ENCODE measurements at regions not wholly inside any gene's neighbourhood (a gene's known extent, or its start where the extent isn't known, plus 50 kb on each side); places are given as distances from the start of the nearest gene placed in this dataset.

DNA sequence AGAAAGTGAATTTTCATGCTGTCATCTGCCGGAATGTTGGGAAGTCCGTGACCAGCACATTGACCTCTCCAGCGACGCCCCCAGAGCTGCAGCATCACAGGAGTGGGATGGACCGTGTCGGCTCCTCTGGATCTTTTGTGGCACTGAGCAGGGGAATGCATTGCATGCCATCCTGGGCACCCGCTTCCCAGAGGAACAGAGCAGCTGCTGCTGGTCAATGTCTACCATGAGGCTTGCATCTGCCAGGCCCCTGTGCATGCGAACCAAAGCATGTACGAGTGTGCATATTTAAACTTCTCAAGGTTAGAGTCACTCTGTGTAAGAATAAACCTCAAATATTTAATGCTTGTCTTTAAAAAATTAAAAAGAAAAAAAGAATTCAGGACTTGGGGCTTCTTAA is 414.8 kb downstream of the GADD45G start:
- no peak for DNase-seq (ENCODE audit: low read depth in 3 of 3)

DNA sequence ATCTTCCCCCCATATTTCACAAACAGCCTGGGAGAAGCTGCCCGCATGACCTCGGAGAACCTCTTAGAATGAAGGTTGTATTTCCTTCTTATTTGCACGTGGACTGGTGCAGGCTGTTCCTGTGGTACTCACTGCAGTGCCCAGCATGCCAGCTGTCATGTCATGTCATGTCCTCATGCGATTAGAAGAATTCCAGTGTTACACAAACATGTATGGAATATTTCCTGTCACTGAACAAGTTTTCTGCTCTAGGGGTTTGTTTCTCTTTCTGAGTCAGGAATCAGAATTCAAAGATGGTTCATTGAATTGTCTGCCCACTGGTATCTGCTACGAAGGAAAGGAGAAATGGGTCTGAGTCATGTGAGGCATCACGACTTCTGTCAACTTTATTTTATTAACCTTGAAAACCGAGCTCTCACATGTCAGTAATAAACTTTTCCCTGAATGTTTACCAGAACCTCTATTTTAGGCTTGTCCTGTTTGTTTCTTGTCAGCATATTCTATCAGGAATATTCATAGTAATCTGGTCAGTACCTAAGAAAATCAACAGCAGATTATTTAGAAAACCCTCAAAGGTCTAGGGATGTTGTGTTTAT is 415.6 kb downstream of the GADD45G start:
- no peak for DNase-seq (ENCODE audit: low read depth in 3 of 3)

DNA sequence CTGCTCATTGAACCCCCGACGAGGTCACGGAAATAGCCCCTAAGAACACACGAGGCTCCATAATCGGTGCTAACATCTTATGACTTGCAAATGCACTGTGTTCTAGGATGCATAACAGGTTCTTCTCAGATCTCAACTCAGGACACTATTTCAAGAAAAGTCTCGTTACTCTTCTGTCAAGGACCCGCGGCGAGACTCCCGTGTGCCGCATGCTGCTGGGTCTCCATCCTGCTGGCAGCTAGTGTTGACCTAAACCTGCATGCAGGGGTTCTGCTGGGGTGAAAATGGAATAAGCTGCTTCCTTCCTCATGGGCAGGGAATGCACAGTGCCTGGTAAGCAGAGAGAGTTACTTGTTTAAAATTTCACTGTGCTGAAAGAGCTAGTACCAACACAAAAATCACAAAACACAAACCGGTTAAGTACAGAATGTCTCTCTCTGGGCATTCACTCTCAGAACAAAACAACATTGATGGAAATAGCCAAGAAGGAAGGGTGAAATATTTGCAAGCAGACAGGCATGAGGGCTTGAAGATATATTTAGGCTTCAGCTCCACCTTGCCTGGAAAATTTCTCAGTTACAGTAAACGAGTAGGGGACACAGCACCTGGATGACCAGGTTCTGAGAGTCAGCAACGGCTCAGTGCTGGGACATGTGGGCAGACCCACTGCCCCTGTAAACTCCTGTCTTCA is 416.5 kb downstream of the GADD45G start:
- DNase-seq (ENCODE audit: low read depth in 3 of 3), result no peak

DNA sequence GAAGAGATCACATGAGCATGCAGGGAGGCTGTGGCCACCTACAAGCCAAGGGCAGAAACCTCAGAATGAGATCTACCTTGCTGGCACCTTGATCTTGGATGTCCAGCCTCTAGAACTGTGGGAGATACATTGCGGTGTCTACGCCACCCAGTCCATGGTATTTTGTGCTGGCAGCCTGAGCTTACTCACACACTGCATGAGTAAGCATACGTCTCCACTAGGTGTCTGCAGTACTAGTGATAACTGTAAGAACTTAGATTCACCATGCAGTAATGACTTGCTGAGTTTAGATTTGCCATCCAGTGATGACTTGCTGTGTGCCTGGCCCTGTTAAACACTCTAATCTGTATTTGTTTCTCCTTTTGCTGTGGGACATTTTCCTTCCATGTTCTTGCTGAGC is 417.7 kb downstream of the GADD45G start:
- DNase-seq (ENCODE audit: low read depth in 3 of 3), result no peak

DNA sequence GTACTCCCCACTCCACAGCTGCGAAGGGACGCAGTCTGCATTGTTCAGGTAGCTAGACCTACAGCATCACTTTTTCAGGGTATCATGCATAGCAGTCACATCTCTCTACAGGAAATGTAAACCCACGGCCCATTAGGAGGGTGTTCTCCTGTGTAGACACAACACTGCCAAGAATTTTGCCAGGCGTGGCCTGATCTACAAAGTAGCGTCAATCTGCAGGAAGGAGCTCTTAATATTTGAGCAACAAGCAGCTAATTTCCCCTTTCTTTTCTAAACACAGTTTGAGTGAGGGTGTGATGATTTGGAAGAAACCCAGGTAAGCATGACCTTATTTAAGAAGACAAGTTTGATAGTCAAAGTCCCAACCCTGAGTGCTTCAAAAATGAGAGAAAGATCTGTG is 419.0 kb downstream of the GADD45G start:
- DNase-seq (ENCODE audit: low read depth in 3 of 3), result no peak

DNA sequence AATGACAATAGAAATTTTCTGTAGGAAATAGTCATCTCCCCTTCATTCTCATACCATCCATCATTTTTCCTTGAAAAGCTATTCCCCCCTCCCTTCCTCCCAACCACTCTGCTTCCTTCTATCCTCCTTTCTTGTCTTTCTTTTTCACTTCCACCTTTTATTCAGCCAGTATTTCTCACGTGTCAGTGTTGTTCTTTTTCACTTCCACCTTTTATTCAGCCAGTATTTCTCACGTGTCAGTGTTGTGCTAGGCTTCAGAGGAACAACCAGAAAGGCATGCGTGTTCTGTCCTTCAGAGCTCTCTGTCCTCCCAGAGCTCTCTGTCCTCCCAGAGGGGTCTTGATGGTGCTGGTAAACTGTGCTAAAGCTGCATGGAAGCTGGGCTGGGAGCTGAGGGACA is 419.6 kb downstream of the GADD45G start:
- no peak for DNase-seq (ENCODE audit: low read depth in 3 of 3)

DNA sequence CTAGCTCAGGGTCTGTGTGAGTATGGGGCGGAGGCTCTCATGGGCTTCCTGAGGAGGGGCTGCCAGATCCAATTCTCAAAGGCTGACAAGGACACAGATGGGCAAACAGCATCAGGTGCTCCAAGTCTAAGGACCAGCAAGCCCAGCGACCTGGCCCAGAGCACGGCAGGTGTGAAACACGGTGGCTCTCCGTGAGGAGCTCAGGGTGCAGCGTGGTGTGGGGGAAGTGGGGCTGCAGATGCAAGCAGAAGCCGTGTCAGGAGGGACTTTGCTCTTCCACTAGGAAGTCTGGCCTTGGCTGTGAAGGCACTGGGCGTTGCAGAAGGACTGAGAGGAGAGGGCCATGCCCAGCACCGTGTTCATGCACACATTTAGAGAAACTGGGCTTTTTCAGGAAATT is 420.0 kb downstream of the GADD45G start:
- no peak for DNase-seq (ENCODE audit: low read depth in 3 of 3)

DNA sequence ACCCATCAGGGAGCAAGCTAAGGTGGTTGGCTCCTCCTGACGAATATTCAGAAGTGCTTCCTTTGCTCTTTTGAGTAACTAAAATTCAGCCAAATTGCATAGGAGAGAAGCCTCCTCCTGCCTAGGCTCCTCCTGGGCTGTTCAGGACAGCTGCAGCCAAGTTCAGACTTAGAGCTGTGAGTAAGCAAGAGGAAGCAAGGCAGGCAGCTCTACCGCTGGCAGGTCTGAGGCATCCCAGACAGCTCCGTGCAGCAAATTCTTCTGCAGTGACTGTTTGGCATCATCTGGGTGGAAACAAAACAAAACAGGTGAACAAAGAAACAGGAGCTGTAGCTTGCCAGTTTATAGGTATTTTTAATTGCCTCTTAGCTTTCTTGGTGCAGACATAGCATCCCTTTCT is 421.0 kb downstream of the GADD45G start:
- DNase-seq (ENCODE audit: low read depth in 3 of 3), result no peak

DNA sequence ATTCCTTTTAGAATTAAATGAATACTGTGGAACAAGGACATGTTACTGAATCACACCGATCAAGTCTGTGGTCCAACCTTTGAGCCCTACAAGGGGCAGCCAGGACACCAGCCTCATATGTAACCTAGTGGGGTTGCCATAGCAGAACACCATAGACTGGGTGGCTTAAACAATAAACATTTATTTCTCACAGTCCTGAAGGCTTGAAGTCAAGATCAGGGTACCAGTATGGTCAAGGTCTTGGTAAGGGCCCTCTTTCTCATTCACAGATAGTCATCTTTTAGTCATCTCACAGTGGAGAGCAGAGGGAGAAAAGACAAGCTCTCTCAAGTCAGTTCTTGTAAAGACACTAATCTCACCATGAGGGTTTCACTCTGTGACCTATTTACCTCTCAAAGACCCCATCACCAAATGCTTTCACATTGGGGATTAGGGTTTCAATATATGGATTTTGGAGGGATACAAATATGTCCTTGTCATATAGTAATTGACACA is 422.5 kb downstream of the GADD45G start:
- no peak for DNase-seq (ENCODE audit: low read depth in 3 of 3)

DNA sequence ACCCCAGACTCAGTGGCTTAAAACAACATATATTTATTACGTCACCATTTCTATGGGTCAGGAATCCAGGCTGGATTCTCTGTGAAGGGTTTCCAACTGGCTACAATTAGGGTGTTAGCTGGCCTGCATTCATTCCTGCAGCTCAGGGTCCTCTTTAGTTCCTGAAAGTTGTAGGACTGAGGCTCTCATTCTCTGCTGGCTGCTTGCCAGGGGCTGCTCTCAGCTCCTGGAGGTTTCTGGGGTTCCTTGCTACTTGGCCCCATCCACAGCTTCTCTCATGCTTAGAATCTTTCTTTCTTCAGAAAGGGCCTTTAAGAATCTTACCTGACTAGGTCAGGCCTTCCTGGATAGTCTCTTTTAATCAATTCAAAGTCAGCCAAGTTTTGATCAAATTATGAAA is 424.6 kb downstream of the GADD45G start:
- DNase-seq (ENCODE audit: low read depth in 3 of 3), result no peak

DNA sequence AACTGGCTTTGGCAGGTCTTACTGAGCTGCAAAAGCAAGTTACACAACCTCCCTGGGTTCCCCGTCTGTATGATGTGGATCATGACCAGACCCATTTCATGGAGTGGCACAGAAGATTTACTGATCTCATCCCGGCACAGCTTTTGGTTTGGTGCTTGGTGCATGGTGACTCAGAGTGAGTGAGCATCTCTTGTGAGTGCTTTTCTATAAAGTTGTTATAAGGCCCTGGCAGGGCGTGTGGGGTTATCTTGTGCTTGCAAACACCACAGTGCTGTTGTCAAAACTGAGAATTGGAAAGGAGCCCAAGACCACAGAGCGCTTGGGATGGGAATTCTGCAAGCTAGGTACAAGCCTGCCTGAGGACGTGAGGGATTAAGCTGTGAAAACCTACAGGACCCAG is 425.2 kb downstream of the GADD45G start:
- no peak for DNase-seq (ENCODE audit: low read depth in 3 of 3)

DNA sequence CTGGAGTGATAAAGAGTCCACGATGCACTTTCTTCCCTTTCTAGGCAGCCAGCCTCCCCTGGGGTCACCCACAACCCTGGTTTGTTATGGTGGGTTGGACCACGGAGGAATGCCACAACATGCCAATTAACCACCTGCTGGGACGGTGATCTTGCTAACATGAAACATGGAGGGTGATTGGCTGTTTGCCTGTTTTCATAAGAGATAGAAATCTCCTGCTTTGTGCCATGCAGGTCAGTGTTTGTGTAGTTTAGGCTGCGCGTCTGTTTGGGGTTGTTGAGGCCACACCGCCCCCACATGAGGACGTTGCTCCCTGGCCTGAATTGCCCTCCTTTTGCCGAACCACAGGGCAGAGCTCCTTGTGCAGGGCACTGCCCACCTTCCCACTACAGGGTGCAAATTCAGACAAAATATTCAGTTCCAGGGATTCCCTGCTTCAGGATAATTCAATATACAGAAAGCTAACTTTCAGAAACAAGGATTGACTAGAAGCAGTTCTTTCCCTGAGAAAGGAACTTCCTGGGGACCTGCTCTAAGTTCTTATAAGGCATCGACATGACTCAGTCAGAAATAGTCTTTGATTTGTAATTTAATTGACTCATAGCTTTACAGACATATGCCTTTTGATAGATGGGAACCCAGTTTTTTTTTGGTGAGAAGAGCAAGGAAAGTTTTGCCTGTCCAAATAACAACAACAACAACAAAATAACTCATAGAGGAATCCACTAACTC is 427.6 kb downstream of the GADD45G start:
- no peak for DNase-seq (ENCODE audit: low read depth in 3 of 3)

DNA sequence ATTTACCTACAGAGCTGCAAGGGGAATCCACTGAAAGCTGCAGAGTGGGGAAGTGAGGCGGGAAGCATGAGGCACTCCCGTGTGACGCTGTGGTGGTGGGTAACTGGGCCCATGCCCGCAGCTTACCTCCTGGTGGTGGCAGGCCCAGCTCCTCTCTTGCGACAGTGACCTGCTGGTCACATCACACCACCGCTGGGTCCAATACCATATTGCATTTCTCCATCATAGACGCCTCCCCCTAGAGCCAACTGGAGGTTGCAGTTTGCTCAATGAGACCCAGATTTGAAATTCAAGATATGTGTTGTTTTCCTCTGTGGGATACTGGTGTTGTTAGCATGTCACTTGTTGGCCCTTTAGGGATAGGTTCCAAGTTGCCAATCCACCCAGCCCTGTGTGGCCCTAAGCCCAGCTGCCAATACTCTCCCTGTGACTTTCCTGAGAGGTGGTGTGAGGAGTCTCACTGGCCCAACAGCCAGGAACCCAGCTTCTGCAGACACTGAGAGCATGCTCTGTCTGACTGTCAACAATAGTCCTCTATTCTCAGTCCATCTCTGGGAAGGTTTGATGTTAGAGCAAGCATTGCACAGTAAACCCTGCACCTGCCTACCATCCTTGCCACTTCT is 428.3 kb downstream of the GADD45G start:
- DNase-seq (ENCODE audit: low read depth in 3 of 3), result no peak

DNA sequence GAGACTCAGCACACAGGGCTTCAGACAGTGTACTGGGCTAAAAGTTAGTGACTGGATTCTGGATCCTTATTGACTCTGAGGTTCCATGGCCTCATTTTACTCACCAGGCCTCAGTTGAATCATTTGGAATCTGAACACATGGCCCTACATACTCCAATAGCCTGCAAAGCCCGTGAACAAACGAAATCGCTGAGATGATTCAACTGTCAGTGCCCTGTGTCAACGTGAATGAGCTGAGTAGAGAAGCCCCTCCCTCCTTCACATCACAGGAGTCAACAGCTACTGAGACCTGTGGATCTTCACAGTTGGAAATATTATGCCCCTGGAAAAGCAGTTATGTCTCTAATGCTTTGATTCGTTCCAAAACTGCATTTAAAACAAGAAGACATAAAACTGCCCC is 429.3 kb downstream of the GADD45G start:
- DNase-seq (ENCODE audit: low read depth in 3 of 3), result no peak

DNA sequence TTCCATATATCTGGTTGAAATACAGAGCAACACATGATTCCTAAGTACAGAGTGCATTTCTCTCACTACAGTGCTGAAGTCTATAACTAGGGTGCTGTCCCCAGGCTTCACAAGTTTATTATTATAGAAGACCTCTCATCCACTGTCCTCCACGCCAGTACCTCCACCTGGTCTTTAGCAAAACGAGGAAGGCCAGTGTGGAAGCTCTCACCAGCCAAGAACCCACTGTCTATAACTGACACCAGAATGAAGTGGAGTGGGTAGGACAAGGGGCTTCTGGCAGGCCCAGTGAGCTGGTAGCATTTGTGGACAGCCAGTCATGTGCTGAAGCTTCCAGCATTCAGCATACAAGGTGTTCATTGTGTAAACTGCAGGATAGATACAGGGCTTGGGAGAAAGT is 430.7 kb downstream of the GADD45G start:
- DNase-seq (ENCODE audit: low read depth in 3 of 3), result no peak

DNA sequence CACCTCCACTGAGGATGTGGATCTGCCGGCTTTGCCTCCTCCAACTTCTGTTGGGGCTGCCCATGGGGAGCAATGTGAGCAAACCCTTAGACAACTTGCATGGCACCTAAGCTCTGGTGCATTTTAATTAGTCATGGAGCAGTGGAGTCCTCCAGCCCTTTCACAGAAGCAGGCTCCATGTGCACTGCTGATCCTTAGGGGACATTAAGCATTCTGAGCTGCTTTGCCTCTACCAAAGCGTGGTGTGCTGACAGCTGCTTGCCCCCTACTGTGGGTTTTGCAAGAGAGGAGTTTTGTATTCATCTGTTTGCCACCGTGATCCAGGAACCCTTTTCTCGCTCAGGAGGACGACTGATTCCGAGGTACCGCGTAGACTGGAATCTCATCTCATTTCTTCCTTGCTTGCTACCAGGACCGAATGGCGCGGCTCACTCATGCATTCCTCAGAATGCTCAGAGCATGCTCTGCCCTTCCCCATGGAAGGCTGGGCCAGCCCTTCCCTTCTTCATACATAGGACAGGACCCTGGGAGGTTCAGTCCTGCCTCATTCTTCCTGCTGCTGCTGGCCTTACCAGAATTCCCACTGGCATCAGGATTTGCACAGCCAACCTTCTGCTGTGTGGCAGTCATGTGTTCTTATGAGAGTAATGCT is 432.5 kb downstream of the GADD45G start:
- no peak for DNase-seq (ENCODE audit: low read depth in 3 of 3)

DNA sequence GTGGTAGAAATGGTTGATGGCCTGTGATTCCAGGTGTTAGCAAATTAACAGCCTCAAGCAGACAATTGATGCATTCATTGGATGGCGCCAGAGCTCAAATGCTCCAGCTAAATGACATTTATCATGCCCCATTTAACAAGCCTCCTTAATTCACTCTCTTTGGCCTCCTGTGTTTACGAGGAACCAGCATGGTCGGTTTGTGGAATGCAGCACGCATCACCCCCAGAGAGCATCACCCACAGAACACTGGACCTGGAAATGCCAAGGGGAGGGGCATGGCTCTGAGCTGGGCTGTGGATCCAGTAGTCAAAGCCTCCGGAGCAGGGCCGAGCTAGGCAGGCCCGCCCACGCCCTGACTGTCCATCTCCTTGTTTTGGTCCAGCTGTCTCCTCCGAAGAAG is 434.0 kb downstream of the GADD45G start:
- no peak for DNase-seq (ENCODE audit: low read depth in 3 of 3)

DNA sequence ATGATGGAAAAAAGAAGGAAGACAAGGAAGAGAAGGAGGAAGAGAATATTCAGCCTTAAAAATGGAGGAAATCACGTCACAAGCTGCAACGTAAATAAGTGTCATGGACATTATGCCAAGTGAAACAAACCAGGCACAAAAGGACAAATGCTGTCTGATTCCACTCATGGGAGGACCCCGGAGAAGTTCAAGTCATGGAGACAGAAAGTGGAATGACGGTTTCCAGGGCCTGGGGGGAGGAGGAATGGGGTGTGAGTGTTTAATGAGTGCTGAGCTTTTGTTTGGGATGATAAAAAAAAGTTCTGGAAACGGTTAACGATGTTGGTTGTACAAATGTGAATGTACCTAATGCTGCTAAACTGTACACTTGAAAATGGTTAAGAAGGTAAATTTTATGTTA is 439.5 kb downstream of the GADD45G start:
- DNase-seq (ENCODE audit: low read depth in 3 of 3), result no peak

DNA sequence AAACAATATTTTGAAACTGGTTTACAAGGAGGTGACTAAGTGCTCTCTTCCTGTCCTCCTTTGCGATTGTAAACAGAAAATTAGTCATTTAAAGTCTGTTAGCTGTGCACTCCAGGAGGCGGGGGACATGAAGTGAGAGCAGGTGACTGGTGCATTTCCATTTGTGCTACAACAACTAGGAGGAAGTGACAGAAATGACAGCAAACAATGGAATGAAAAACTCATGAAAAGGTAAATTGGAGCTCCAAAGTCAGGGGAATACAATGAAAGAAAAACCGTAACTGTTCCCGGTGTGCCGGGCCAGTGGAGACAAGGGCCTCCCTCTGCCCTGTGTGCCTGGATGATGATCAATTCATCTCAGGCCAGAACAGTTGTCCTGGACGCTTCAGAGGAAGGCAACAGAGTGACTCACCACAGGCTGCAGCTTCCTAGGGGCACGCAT is 439.9 kb downstream of the GADD45G start:
- DNase-seq (ENCODE audit: low read depth in 3 of 3), result no peak

DNA sequence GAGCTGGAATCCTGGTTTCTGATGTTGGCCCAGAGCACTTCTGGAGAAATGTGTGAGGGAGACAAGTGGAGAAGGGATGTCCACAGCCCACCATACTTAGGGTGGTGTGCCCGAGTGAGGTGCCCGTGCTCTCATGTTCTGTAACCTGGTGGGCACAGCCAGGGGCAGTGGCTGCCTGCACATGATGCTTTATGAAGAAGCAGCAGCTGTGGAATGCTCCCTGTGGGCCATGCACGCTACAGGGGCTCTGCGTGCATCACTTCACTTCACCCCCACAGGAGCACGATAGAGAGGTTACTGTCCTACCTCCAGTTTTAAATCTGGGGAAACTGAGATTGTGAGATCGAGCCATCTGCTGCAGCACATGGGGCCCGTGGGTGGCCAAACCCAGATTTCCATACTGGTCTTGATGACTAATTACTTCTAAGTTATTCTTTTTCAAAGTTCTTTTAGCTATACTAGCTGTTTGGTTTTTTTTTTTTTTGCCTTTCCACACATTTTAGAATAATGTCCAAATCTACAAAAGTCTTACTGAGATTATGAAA is 441.6 kb downstream of the GADD45G start:
- DNase-seq (ENCODE audit: low read depth in 3 of 3), result no peak

DNA sequence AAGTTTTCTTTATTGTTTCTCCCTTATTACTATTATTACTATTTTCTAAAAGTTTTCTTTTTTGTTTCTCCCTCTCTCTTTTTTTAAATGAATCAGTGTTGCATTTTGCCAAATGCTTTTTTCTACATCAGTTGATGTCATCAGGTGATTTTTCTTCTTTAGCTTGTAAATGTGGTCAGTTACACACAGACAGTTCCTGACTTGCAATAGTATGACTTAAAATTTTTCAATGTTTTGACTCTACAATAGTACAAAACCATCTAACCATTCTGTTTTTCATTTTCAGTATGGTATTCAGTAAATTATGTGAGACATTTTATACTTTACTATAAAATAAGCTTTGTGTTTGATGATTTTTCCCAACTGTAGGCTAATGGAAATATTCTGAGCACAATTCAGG is 443.0 kb downstream of the GADD45G start:
- no peak for DNase-seq (ENCODE audit: low read depth in 3 of 3)

DNA sequence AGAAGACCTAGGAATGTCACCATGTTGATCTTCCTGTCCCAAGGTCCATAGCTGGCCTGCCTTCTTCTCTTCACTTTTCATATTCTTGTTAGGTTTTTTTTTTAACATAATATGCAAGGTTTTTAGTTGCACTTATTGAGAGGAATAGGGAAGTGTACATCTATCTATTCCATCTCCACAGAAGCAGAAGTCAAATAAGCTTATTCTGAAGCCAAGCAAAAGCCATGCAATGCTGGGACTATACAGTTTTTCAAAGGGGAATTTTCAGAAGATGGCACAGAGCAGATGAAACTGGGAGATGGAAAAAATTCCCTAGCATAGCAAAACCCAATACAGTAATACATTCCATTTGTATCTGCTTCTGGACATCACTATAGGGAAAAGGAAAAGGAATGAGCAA is 447.6 kb downstream of the GADD45G start:
- no peak for DNase-seq (ENCODE audit: low read depth in 3 of 3)

Measured in stimulated activated CD4-positive, alpha-beta T cell treated with anti-CD3 and anti-CD28 coated beads, TNF-alpha, amount 100 ng/mL, for 4 hours (primary cell).